ENCODE measurements at regions not wholly inside any gene's neighbourhood (a gene's known extent, or its start where the extent isn't known, plus 50 kb on each side); places are given as distances from the start of the nearest gene placed in this dataset.

- TF ChIP-seq REST (IDR thresholded peaks at IDR 0.05; ENCODE audit: insufficient replicate concordance, low read depth) (no peak), POLR2AphosphoS5 (IDR thresholded peaks at IDR 0.05; ENCODE audit: low read depth) (no peak)
These were observed 362.2 kb upstream of the DDHD1 start for GRCh38 chr14:53515276-53515675.

Measured in HL-60 (cell line).